ENCODE measurements at regions not wholly inside any gene's neighbourhood (a gene's known extent, or its start where the extent isn't known, plus 50 kb on each side); places are given as distances from the start of the nearest gene placed in this dataset.

- TF ChIP-seq POLR2AphosphoS5 (IDR thresholded peaks at IDR 0.05; ENCODE audit: insufficient read depth in 1 of 2, low read depth in 1 of 2) (no peak), CTCF (IDR thresholded peaks at IDR 0.05) (no peak)
These were observed 174.8 kb downstream of the C11orf91 start for GRCh38 chr11:33525789-33526188.

All from vagina (tissue), 2 donors.